ENCODE measurements at regions not wholly inside any gene's neighbourhood (a gene's known extent, or its start where the extent isn't known, plus 50 kb on each side); places are given as distances from the start of the nearest gene placed in this dataset.

DNA sequence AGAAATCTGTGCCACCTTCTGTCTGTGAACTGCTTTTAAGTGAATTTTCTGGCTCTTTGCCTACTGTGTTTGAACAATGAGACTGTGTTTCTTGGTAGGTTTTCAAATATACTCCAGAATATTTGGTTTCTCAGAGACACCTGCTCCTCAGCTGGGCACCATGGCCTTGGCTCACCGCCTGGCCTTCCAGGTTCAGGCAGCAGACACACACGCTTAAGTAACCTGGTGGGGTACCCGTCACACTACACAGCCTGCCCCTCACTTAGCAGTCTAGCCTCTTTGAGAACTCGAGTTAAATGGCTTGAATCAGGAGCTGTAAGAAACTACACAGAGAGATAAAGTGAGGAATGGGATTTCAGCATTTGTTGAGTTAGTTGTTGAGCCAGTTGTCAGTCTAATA is 530.5 kb downstream of the MTRR start:
- H3K9ac ChIP-seq (ENCODE audit: low read length) = no peak overlapping the region
- H3K4me2 ChIP-seq (ENCODE audit: low read length) = no peak overlapping the region
- TF ChIP-seq EZH2phosphoT487 (IDR thresholded peaks at IDR 0.05; ENCODE audit: low read depth) (no peak), CTCF (IDR thresholded peaks at IDR 0.05; ENCODE audit: low read depth, low read length) (no peak)
- no peak overlapping the region for H2AFZ ChIP-seq (ENCODE audit: low read depth, low read length)
- no peaks in the 10 kb centered on the region for H3K36me3 ChIP-seq (replicated peaks; ENCODE audit: low read depth, low read length)
- no peaks in the 10 kb centered on the region for H4K20me1 ChIP-seq (ENCODE audit: insufficient read depth, low read length)
- H3K27me3 ChIP-seq (ENCODE audit: low read depth, low read length) = no peaks in the 10 kb centered on the region
- no peaks in the 10 kb centered on the region for H3K9me3 ChIP-seq (ENCODE audit: insufficient read depth, low read length)
- H3K27ac ChIP-seq (ENCODE audit: low read length) = no peak overlapping the region
- H3K4me1 ChIP-seq (ENCODE audit: low read length) = no peaks in the 10 kb centered on the region
- no peak overlapping the region for H3K4me3 ChIP-seq (ENCODE audit: low read length)
- H3K79me2 ChIP-seq (ENCODE audit: low read length) = no peaks in the 10 kb centered on the region

GRCh38 chr5:8408258-8408657 is 539.3 kb downstream of the MTRR start:
- Histone ChIP-seq H3K4me3 (ENCODE audit: low read length) (no peak overlapping the region), H3K9me3 (ENCODE audit: insufficient read depth, low read length) (no peaks in the 10 kb centered on the region), H3K36me3 (replicated peaks; ENCODE audit: low read depth, low read length) (no peaks in the 10 kb centered on the region), H3K4me1 (ENCODE audit: low read length) (no peaks in the 10 kb centered on the region), H3K79me2 (ENCODE audit: low read length) (no peaks in the 10 kb centered on the region), H3K4me2 (ENCODE audit: low read length) (no peak overlapping the region), H4K20me1 (ENCODE audit: insufficient read depth, low read length) (no peaks in the 10 kb centered on the region), H2AFZ (ENCODE audit: low read depth, low read length) (no peak overlapping the region), H3K27ac (ENCODE audit: low read length) (no peak overlapping the region), H3K9ac (ENCODE audit: low read length) (no peak overlapping the region), H3K27me3 (ENCODE audit: low read depth, low read length) (no peaks in the 10 kb centered on the region)
- TF ChIP-seq EZH2phosphoT487 (IDR thresholded peaks at IDR 0.05; ENCODE audit: low read depth) = no peak
- TF ChIP-seq CTCF (IDR thresholded peaks at IDR 0.05; ENCODE audit: low read depth, low read length) = no peak

GRCh38 chr5:8410618-8411017 is 541.7 kb downstream of the MTRR start:
- H3K79me2 ChIP-seq (ENCODE audit: low read length) = no peaks in the 10 kb centered on the region
- no peak overlapping the region for H3K27ac ChIP-seq (ENCODE audit: low read length)
- H3K9me3 ChIP-seq (ENCODE audit: insufficient read depth, low read length) = no peaks in the 10 kb centered on the region
- H3K9ac ChIP-seq (ENCODE audit: low read length) = no peak overlapping the region
- no peaks in the 10 kb centered on the region for H3K4me1 ChIP-seq (ENCODE audit: low read length)
- TF ChIP-seq EZH2phosphoT487 (IDR thresholded peaks at IDR 0.05; ENCODE audit: low read depth) = no peak
- H3K4me3 ChIP-seq (ENCODE audit: low read length) = no peak overlapping the region
- no peaks in the 10 kb centered on the region for H3K36me3 ChIP-seq (replicated peaks; ENCODE audit: low read depth, low read length)
- H4K20me1 ChIP-seq (ENCODE audit: insufficient read depth, low read length) = no peaks in the 10 kb centered on the region
- H3K27me3 ChIP-seq (ENCODE audit: low read depth, low read length) = no peaks in the 10 kb centered on the region
- H2AFZ ChIP-seq (ENCODE audit: low read depth, low read length) = no peak overlapping the region
- no peak overlapping the region for H3K4me2 ChIP-seq (ENCODE audit: low read length)

DNA sequence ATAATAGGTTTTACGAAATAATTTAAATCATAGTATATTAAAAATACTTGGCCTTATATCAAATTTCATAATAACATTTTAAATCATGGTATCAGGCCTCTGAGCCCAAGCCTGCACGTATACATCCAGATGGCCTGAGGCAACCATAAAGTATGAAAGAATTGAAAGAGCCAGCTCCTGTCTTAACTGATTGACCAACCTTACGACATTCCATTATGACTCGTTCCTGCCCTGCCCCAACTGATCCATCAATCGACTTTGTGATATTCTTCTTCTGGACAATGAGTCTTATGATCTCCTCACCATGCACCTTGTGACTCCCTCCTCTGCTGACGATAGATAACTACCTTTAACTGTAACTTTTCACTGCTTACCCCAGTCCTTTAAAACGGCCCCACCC is 545.0 kb downstream of the MTRR start:
- Histone ChIP-seq H3K36me3 (replicated peaks; ENCODE audit: low read depth, low read length) (no peaks in the 10 kb centered on the region), H4K20me1 (ENCODE audit: insufficient read depth, low read length) (no peaks in the 10 kb centered on the region), H3K27me3 (ENCODE audit: low read depth, low read length) (no peaks in the 10 kb centered on the region), H3K79me2 (ENCODE audit: low read length) (no peaks in the 10 kb centered on the region), H2AFZ (ENCODE audit: low read depth, low read length) (no peak overlapping the region), H3K4me3 (ENCODE audit: low read length) (no peak overlapping the region), H3K9me3 (ENCODE audit: insufficient read depth, low read length) (no peaks in the 10 kb centered on the region), H3K27ac (ENCODE audit: low read length) (no peak overlapping the region), H3K4me2 (ENCODE audit: low read length) (no peak overlapping the region), H3K4me1 (ENCODE audit: low read length) (no peaks in the 10 kb centered on the region), H3K9ac (ENCODE audit: low read length) (no peak overlapping the region)
- TF ChIP-seq CTCF (IDR thresholded peaks at IDR 0.05; ENCODE audit: low read depth, low read length) = no peak
- TF ChIP-seq EZH2phosphoT487 (IDR thresholded peaks at IDR 0.05; ENCODE audit: low read depth) = no peak
